ENCODE measurements at regions not wholly inside any gene's neighbourhood (a gene's known extent, or its start where the extent isn't known, plus 50 kb on each side); places are given as distances from the start of the nearest gene placed in this dataset.

DNA sequence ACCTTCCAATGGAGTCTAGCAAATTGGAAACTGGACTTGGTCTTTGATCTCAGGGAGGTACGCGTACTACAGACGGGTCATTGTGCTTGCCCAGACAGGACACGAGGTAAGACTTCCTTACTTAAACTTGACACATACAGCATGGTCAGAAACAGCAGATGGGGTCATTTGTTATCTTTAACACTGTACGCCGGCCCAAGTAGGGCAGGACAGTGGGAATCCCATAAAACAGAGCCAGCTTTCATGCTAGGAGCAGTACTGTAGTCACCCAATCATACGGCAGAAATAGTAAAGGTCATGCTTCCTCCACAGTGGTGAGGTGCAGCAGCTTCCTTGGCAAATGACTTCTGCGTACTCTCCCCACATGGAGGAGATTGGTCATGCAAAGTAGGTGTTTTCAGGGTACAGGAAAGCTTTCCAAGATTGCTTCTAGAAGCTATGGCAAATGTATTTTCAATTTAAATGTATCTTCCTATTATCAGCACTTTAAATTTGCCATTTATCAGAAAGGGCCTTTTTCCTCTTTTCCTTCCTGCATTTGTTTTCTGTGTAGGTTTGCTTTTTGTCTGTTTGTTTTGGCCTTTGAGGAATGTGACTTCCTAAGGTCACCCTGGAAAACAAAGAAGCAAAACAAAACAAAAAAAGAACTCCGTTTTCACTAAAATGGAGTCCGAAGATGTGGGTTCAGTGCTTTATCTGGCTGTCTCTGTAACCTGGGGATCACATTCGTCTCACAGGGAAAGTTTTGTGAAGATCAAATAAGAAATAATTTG lies 74.0 kb upstream of the DSG1 start:
- in situ Hi-C loops (cut with HindIII; ENCODE audit: low pct_unique_long_range_greater_than_20kb, low sequenced_read_pairs): loop anchor here (25.0 kb wide), 1 partner anchor 268 kb away; no protein-coding TSS in a partner anchor

DNA sequence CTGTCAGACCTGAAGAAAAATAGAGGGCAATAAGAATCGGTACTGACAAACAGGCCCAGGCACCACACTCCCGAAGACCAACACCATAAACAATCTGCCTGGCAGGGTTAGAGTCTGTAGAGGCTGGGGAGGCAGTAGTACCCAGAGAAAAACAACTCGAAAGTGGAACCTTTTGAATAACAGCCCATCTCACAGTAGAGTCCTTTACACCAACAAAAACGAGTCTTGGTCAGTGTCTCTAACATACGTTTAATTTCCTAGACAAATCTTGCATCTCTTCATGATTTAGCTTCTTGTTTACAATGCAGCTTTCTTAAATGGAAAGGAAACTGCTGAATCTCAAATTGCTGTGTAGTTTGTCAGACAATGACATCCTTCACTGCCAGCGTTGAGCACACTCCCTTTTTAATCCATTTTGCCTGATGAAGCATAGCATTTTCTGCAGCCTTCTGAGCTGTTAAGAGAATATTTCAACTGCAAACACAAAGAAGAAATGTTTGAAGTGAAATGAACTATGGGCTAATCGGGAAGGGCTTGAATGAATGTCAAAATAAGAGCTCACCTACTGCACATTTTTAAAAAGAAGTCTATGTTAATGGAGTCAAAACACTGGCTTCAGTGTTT lies 73.1 kb upstream of the DSG1 start:
- in situ Hi-C loops (cut with HindIII; ENCODE audit: low pct_unique_long_range_greater_than_20kb, low sequenced_read_pairs): loop anchor here (25.0 kb wide), 1 partner anchor 267 kb away; no protein-coding TSS in a partner anchor
- DNase-seq (ENCODE audit: low read depth): peak; percentile 59

More for the DNA sequence above, 74.0 kb upstream of the DSG1 start:
- no peak for DNase-seq (ENCODE audit: low read depth)

DNA sequence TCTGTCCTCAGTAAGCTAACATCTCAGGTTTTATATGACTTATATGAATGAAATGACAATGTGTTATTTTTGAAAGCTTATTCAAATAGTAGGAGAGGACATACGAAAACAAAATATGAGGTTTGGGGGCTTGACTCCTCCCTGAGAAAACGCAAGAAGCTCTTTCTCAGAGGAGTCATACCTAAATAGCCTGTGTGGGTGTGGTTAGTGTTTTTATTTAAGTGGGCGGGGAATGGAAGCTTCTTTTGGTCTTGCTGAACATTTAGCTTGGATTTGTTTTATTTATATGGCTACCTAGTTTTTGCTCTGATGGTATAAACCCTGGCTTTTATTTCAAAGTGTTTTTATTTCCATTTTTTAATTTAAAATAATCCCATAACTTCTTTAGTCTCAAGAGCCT lies 72.1 kb upstream of the DSG1 start:
- in situ Hi-C loops (cut with HindIII; ENCODE audit: low pct_unique_long_range_greater_than_20kb, low sequenced_read_pairs): loop anchor here (25.0 kb wide), 1 partner anchor 266 kb away; no protein-coding TSS in a partner anchor

DNA sequence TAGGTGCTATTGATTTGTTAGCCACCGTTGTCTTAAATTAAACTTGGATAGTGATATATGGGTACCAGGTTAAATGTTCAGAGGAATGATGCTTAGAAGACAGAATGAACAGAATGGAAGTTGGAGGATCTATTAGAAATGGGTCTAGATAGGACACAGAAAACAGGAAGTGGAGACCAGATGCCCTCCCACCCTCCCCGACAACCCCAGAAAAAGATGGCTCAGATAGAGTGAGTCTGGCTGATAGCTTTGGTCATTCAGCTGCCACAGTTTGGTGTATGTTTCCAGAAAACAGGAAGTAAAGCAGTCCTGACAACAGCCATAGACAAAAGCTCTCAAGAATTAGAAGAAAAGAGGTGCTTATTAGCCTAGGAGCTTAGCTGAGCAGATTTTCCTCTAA lies 71.5 kb upstream of the DSG1 start:
- no peak for DNase-seq (ENCODE audit: low read depth)

More for the DNA sequence above, 72.1 kb upstream of the DSG1 start:
- DNase-seq (ENCODE audit: low read depth): no peak

DNA sequence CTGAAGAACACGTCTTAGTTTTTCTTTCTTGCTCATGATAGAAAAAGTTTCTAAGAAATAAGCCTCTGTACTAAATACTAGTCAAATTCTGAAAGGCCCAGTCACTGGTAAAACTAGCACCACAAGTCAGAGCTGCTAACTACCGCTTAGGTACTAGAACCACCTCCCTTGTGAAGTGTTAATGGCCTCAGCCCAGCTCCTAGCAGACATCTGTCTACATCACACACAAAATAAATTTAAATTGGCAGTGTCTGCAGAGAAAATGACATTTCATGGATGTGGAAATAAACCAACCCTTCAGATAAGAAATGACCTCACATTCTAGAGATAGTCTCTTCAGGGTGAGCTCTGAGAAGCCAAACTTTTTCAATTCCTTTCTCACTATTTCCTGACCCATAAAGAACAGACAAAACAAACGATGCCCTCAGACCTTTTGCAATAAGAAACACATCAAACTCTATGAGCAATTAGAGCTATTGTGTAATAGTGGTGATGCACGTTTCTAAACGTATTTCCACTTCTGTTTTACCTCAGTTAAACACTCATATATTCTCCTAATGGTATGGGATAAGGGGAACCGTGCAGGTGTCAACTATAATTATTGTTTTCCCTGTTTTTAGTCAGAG lies 70.3 kb upstream of the DSG1 start:
- in situ Hi-C loops (cut with HindIII; ENCODE audit: low pct_unique_long_range_greater_than_20kb, low sequenced_read_pairs): loop anchor here (25.0 kb wide), 1 partner anchor 265 kb away; no protein-coding TSS in a partner anchor

More for the DNA sequence above, 71.5 kb upstream of the DSG1 start:
- in situ Hi-C loops (cut with HindIII; ENCODE audit: low pct_unique_long_range_greater_than_20kb, low sequenced_read_pairs): loop anchor here (25.0 kb wide), 1 partner anchor 266 kb away; no protein-coding TSS in a partner anchor

DNA sequence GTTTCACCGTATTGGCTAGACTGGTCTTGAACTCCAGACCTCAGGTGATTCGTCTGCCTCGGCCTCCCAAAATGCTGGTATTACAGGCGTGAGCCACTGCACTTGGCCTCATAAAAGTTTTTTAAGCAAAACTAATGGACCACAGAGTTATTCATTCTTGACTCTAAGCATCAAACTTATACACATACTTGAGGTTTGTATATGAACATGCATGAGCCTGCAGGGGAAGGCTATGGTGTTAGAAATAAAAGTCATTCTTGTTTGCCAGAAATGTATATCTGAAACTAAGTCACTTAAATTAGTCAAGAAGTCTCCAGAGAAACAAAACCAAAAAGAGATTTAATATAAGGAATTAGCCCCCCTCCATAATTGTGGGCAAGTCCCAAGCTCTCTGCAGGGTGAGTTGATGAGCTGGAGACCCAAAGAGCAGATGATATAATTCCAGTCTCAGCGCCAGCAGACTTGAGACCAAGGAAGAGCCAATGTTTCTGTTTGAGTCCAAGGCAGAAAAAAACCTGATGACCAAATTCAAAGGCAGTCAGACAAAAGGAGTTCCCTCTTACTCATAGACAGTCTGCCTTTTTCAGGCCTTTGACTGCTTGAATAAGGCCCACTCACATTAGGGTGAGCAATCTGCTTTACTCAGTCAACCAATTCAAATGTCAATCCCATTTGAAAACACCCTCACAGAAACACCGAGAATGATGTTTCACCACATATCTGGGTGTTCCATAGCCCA lies 69.0 kb upstream of the DSG1 start:
- in situ Hi-C loops (cut with HindIII; ENCODE audit: low pct_unique_long_range_greater_than_20kb, low sequenced_read_pairs): loop anchor here (25.0 kb wide), 1 partner anchor 263 kb away; no protein-coding TSS in a partner anchor
- DNase-seq (ENCODE audit: low read depth): peak; percentile 47

More for the DNA sequence above, 70.3 kb upstream of the DSG1 start:
- no peak for DNase-seq (ENCODE audit: low read depth)

DNA sequence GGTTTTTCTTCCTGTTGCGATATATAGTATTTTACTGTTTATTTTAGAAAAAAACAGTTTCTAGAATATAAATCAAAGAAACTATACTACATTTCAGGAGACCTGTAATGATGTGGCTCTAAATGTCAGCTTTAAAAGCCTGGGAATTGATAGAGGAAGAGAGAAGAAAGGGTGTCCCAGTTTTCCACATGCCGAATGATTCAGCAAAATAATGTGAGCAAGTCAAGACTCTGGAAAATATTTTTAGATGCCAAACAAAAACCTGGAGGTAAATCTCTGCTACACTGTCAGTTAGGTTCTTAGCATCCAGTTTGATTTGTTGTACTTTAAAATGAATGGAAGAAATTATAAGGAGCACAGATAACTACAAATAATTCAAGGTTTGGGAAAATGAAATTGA lies 67.1 kb upstream of the DSG1 start:
- no peak for DNase-seq (ENCODE audit: low read depth)
- in situ Hi-C loops (cut with HindIII; ENCODE audit: low pct_unique_long_range_greater_than_20kb, low sequenced_read_pairs): no loop called here

DNA sequence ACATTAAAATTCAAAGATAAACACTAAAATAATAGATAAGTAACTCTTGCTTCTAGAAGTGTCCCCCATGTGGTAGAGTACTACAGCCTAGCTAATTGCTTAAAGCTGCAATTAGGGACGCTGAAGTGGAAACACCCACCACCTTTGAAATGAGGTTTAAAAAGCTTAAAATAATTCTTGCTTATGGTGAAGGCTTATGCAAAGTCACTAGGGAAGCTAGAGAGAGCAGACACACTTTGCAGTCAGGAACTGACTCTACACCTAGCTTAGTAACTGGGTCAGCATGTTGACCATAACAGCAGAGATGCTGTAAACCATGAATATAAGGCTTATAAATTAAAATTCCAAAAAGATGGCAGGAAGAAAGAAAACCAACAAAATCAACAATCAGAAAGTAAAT lies 65.4 kb upstream of the DSG1 start:
- in situ Hi-C loops (cut with HindIII; ENCODE audit: low pct_unique_long_range_greater_than_20kb, low sequenced_read_pairs): no loop called here
- no peak for DNase-seq (ENCODE audit: low read depth)

DNA sequence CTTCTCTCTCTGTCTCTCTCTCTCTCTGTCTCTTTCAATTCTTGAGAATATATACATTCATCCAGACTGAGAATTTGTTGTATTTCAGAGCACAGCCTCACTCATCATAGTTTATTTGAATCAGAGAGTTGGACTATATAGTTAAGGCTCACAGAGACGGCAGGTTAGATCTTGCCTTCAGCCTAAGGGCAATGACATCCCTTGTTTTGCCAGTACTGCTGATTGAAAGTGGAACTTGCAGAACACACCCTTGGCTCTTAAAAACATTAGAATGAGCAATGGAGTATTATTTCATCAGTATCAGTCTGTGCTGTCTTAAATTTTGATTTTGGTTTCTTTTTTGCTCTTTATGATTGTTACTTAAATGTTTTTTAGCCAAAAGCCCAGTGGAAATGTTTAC lies 62.0 kb upstream of the DSG1 start:
- no peak for DNase-seq (ENCODE audit: low read depth)
- in situ Hi-C loops (cut with HindIII; ENCODE audit: low pct_unique_long_range_greater_than_20kb, low sequenced_read_pairs): no loop called here

DNA sequence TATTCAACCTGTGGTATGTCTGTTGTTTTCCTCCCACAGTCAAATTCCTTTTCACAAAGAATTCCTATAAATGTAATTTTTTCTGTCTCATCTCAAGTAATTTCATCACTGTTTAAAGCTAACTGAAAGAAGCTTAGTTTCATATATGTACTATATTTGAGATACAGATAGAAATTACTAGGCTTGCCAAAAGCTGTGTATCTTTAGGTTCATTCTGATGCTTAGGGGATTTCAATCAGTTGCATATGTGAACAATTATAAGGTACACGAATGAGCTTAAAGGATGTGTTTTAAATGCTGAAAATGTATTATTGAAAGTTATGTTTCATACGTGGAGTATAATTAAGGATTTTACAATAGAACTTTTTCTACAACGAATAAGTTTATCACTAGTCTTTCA lies 59.2 kb upstream of the DSG1 start:
- no peak for DNase-seq (ENCODE audit: low read depth)
- in situ Hi-C loops (cut with HindIII; ENCODE audit: low pct_unique_long_range_greater_than_20kb, low sequenced_read_pairs): no loop called here

DNA sequence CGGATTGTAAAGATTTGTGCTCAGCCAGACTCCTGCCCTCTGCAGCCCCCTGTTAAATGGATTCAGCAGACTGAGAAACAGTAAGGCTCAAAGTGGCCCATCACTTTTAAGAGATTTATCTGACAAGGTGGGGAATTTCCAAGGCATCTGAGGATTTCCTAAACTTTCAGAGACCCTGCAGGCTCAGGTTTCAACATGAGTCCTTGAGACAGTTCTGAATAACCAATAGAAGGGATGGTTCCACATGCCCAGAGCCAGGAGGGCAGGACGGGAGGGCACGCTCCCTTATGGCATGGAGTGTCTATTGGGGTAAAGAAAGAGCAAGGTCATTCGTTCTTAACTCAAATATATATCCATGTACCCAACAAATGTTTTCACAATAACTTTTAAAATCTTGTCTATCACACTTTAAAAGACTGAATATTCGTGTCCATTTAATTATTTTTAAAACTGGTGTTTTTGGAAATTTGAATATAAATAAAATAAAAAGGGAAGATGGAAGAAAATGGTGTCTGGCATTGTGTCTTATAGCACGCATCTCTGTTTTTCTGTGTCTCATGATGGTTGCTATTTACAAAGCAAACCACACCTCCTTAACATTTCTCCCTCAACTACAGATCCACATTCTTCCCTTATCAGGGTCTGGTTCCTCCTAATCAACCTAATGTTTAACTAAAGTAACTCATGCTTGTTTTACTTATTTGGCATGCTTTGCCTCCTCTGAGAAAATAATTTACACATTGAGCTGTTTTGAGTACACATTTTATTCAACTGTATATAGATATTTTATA lies 56.0 kb upstream of the DSG1 start:
- in situ Hi-C loops (cut with HindIII; ENCODE audit: low pct_unique_long_range_greater_than_20kb, low sequenced_read_pairs): no loop called here
- peak; percentile 47 for DNase-seq (ENCODE audit: low read depth)

DNA sequence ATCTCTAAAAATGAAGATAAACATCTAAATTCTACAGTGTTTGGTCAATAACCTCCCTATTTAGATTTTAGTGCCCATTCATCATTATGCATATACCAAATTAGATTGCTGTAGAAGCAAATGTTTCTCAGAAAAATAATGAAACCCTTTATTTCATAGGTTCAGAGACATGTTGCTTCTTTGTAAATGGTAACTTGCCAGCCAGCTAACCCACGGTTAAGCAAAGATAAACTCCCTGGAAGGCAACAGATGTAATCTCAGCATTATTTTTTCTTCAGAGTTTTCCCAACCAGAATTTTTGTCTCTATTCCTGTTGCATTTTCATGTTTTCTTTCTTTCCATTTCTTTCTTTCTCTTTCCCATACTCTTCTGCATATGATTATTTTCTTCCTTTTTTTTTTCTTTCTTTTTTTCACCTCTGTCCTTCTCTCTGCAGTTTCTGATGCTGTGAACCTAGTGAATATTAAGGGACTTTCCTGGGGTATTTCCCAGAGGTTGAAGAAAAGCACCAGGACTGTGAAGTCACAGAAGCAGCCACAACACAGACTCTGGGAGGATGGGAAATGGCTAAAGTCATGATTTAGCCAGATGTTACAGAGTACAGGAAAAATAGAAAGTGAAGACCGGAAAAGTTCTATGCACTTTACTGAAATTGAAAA lies 50.0 kb upstream of the DSG1 start:
- no peak for DNase-seq (ENCODE audit: low read depth)
- in situ Hi-C loops (cut with HindIII; ENCODE audit: low pct_unique_long_range_greater_than_20kb, low sequenced_read_pairs): no loop called here
